Trophoblast cell (in vitro differentiated cells and primary cell): ENCODE measurements at regions not wholly inside any gene's neighbourhood (a gene's known extent, or its start where the extent isn't known, plus 50 kb on each side); places are given as distances from the start of the nearest gene placed in this dataset.

Source experiments
- DNase-seq, 2 donors: peaks; one replicate each; pipeline ENCODE4 v3.0.0-alpha.2; 2016
- H2AFZ ChIP-seq: 2 replicates; pipeline ENCODE4 v1.6.1; 2013; ENCODE audit warnings: low read length, moderate library complexity, mild to moderate bottlenecking; ENCODE audit not compliant: insufficient read depth, poor library complexity
- H2AK5ac ChIP-seq: 2 replicates; pipeline ENCODE4 v1.6.1; 2013; ENCODE audit warnings: mild to moderate bottlenecking, low read length
- H2BK120ac ChIP-seq: 2 replicates; pipeline ENCODE4 v1.6.1; 2013; ENCODE audit warnings: low read length, mild to moderate bottlenecking, moderate library complexity; ENCODE audit not compliant: insufficient read depth, poor library complexity
- H2BK12ac ChIP-seq: 2 replicates; pipeline ENCODE4 v1.6.1; 2013; ENCODE audit warnings: mild to moderate bottlenecking, low read length, moderate library complexity
- H2BK5ac ChIP-seq: 2 replicates; pipeline ENCODE4 v1.6.1; 2013; ENCODE audit warnings: low read length, low read depth, moderate library complexity, mild to moderate bottlenecking; ENCODE audit not compliant: poor library complexity
- H3K14ac ChIP-seq: 2 replicates; pipeline ENCODE4 v1.6.1; 2013; ENCODE audit warnings: mild to moderate bottlenecking, low read length
- H3K18ac ChIP-seq: 2 replicates; pipeline ENCODE4 v1.6.1; 2013; ENCODE audit warnings: mild to moderate bottlenecking, low read length
- H3K23ac ChIP-seq: 2 replicates; pipeline ENCODE4 v1.6.1; 2013; ENCODE audit warnings: low read length
- H3K27ac ChIP-seq: 2 replicates; pipeline ENCODE4 v1.5.1; 2013; ENCODE audit warnings: low read depth, mild to moderate bottlenecking, inconsistent platforms, low read length, moderate library complexity
- H3K27me3 ChIP-seq: 2 replicates; pipeline ENCODE4 v1.6.1; 2013; ENCODE audit warnings: inconsistent platforms, mild to moderate bottlenecking, low read length, moderate library complexity; ENCODE audit not compliant: insufficient read depth
- H3K36me3 ChIP-seq, 2 experiments: 1 replicate in 1 of 2; 2 replicates in 1 of 2; pipeline ENCODE4 v1.6.1; 2013; ENCODE audit warnings: low read length in 2 of 2, mild to moderate bottlenecking in 2 of 2, moderate library complexity in 1 of 2; ENCODE audit not compliant: insufficient read depth in 2 of 2, control insufficient read depth in 1 of 2
- H3K4ac ChIP-seq: 2 replicates; pipeline ENCODE4 v1.6.1; 2013; ENCODE audit warnings: low read depth, mild to moderate bottlenecking, low read length, moderate library complexity
- H3K4me1 ChIP-seq, 2 experiments: 1 replicate in 1 of 2; 2 replicates in 1 of 2; pipeline ENCODE4 v1.6.1; 2013; ENCODE audit warnings: low read length in 2 of 2, mild to moderate bottlenecking in 2 of 2, moderate library complexity in 1 of 2; ENCODE audit not compliant: insufficient read depth in 2 of 2, control insufficient read depth in 1 of 2
- H3K4me2 ChIP-seq: 2 replicates; pipeline ENCODE4 v1.6.1; 2013; ENCODE audit warnings: inconsistent platforms, mild to moderate bottlenecking, low read length, moderate library complexity
- H3K4me3 ChIP-seq: 2 replicates; pipeline ENCODE4 v1.5.1; 2013; ENCODE audit warnings: mild to moderate bottlenecking, low read depth, low read length, inconsistent platforms
- H3K79me1 ChIP-seq: one replicate; pipeline ENCODE4 v1.6.1; 2013; ENCODE audit warnings: low read length
- H3K79me2 ChIP-seq: 2 replicates; pipeline ENCODE4 v1.6.1; 2013; ENCODE audit warnings: low read length, mild to moderate bottlenecking; ENCODE audit not compliant: control insufficient read depth, insufficient read depth, poor library complexity
- H3K9ac ChIP-seq: 2 replicates; pipeline ENCODE4 v1.6.1; 2013; ENCODE audit warnings: mild to moderate bottlenecking, low read length
- H3K9me3 ChIP-seq: 2 replicates; pipeline ENCODE4 v1.6.1; 2013; ENCODE audit warnings: low read depth, mild to moderate bottlenecking, control low read depth, inconsistent platforms, low read length; ENCODE audit not compliant: insufficient read depth
- H4K12ac ChIP-seq: 2 replicates; pipeline ENCODE4 v1.6.1; 2013; ENCODE audit warnings: low read depth, mild to moderate bottlenecking, low read length, moderate library complexity
- H4K8ac ChIP-seq: 2 replicates; pipeline ENCODE4 v1.6.1; 2013; ENCODE audit warnings: low read depth, mild to moderate bottlenecking, low read length, moderate library complexity
- H4K91ac ChIP-seq: one replicate; pipeline ENCODE4 v1.6.1; 2013; ENCODE audit warnings: low read depth, mild to moderate bottlenecking, low read length, moderate library complexity
- WGBS: extraction: QIAGEN DNeasy Blood & Tissue Kit; methylation state at CpG from one replicate; pipeline ENCODE4 v1.1.7; 2013; ENCODE audit warnings: missing lambda C conversion rate; ENCODE audit not compliant: insufficient read length, insufficient coverage; ENCODE audit errors: extremely low coverage; 5-methylcytosine and 5-hydroxymethylcytosine counted together

- Histone ChIP-seq H3K18ac (no peak overlapping the region), H3K27ac (no peak overlapping the region), H3K23ac (no peak overlapping the region), H4K8ac (no peak overlapping the region), H3K4me1 (no peaks in the 10 kb centered on the region), H2AK5ac (no peak overlapping the region), H3K79me1 (no peaks in the 10 kb centered on the region), H3K4ac (no peak overlapping the region), H3K27me3 (no peaks in the 10 kb centered on the region), H3K9me3 (no peaks in the 10 kb centered on the region), H3K4me3 (no peak overlapping the region), H3K79me2 (no peaks in the 10 kb centered on the region), H4K12ac (no peak overlapping the region), H3K14ac (no peak overlapping the region), H2AFZ (no peak overlapping the region), H3K9ac (no peak overlapping the region), H3K36me3 (no peaks in the 10 kb centered on the region), H3K4me2 (no peak overlapping the region), H2BK12ac (no peak overlapping the region), H2BK120ac (no peak overlapping the region), H2BK5ac (no peak overlapping the region), H4K91ac (no peak overlapping the region)
- no CpG with 5 or more reads among the region's 2 CpGs for WGBS
- no peak for DNase-seq
Observed at GRCh38 chr3:98982351-98982750, 80.9 kb upstream of the DCBLD2 start.

DNA sequence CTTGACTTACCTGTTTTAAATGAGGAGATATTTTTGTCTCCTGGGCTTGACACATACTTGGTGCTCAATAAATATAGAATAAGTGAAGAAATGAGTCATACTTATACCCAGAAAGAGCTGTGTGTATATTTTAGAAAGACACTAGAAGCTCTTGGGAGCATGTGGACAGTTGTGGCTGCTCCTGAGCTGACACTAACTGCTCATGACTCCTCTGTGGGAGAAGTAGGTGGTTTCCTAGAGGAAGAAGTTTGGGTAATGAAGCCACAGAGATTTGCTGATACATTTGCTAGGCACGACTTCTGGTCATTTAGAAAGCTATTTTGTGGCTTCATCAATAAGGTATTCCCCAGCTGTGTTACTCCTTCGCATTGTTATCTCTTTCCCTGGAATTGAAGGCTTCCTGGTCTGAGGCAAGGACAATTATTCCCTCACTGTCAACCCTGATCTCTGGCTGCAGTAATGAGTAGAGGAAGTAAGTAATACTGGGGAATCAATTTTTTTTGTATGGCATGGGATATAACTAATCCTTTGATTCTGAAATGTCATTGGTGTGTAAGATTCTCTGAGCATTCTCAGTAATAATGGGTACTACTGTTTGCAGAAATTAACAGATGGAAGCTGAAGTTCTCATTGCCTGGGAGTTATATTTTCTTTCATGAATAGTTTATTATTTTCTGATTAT is 79.6 kb upstream of the DCBLD2 start:
- WGBS = no CpG with 5 or more reads among the region's 2 CpGs
- no peaks in the 10 kb centered on the region for H3K9me3 ChIP-seq
- H4K12ac ChIP-seq = no peak overlapping the region
- H2AK5ac ChIP-seq = no peak overlapping the region
- H3K27ac ChIP-seq = no peak overlapping the region
- no peak overlapping the region for H4K91ac ChIP-seq
- H3K79me1 ChIP-seq = no peaks in the 10 kb centered on the region
- no peak overlapping the region for H2BK120ac ChIP-seq
- H3K4me3 ChIP-seq = no peak overlapping the region
- H3K4me2 ChIP-seq = no peak overlapping the region
- H3K36me3 ChIP-seq = no peaks in the 10 kb centered on the region
- H3K9ac ChIP-seq = no peak overlapping the region
- no peak overlapping the region for H3K14ac ChIP-seq
- no peaks in the 10 kb centered on the region for H3K27me3 ChIP-seq
- no peak overlapping the region for H3K18ac ChIP-seq
- H4K8ac ChIP-seq = no peak overlapping the region
- H3K23ac ChIP-seq = no peak overlapping the region
- H3K4ac ChIP-seq = no peak overlapping the region
- peak in 1 of 2 donors; percentile 4 for DNase-seq
- no peak overlapping the region for H2BK12ac ChIP-seq
- H3K4me1 ChIP-seq = no peaks in the 10 kb centered on the region
- H2AFZ ChIP-seq = no peak overlapping the region
- no peak overlapping the region for H2BK5ac ChIP-seq
- H3K79me2 ChIP-seq = no peaks in the 10 kb centered on the region

GRCh38 chr3:98979296-98979695 is 77.8 kb upstream of the DCBLD2 start:
- H2BK5ac ChIP-seq = no peak overlapping the region
- H4K12ac ChIP-seq = no peak overlapping the region
- no peaks in the 10 kb centered on the region for H3K27me3 ChIP-seq
- DNase-seq = no peak
- H2AFZ ChIP-seq = no peak overlapping the region
- no CpG with 5 or more reads among the region's 1 CpG for WGBS
- H3K9ac ChIP-seq = no peak overlapping the region
- H3K14ac ChIP-seq = no peak overlapping the region
- H4K8ac ChIP-seq = no peak overlapping the region
- no peaks in the 10 kb centered on the region for H3K79me1 ChIP-seq
- H3K27ac ChIP-seq = no peak overlapping the region
- H3K36me3 ChIP-seq = no peaks in the 10 kb centered on the region
- no peak overlapping the region for H2BK120ac ChIP-seq
- no peak overlapping the region for H3K4ac ChIP-seq
- H3K79me2 ChIP-seq = no peaks in the 10 kb centered on the region
- H3K4me3 ChIP-seq = no peak overlapping the region
- no peak overlapping the region for H3K4me2 ChIP-seq
- H3K4me1 ChIP-seq = no peaks in the 10 kb centered on the region
- H3K23ac ChIP-seq = no peak overlapping the region
- no peak overlapping the region for H4K91ac ChIP-seq
- H3K9me3 ChIP-seq = no peaks in the 10 kb centered on the region
- no peak overlapping the region for H2BK12ac ChIP-seq
- H2AK5ac ChIP-seq = no peak overlapping the region
- no peak overlapping the region for H3K18ac ChIP-seq

DNA sequence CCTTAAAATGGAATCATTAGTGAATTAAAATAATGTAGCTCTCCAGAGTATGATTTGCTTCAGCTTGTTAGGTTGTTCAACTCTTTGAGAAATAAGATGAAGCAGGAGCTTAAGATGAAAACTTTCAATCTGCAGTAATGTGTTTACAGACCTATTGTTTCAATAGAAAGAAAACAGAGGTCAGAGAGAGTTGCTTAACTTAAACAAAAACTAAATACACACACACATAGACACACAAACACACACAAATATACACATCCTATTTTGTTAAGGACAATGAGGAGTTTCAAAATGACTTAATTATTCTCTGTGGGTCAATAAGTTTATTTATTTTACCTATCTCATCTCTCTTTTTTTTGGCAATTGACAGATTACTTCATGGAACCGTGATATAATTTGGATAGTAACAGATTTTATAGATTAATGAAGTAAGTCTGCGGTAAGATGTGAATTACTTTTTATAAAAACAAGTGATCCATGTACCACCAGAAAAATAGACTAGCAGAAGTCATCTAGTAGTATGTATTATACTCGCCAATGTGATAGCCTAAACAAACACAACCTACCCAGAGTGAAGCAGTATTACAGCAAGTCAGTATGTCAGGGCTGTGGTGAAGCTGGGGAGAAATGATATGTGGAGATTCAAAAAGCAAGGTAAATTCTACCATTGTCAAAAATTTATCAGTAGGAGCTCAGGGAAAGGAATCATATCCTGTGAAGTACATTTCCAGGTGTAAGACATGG is 76.7 kb upstream of the DCBLD2 start:
- Histone ChIP-seq H3K27me3 (no peaks in the 10 kb centered on the region), H3K9me3 (no peaks in the 10 kb centered on the region), H2BK12ac (no peak overlapping the region), H3K9ac (no peak overlapping the region), H4K91ac (no peak overlapping the region), H2AK5ac (no peak overlapping the region), H3K4me1 (no peaks in the 10 kb centered on the region), H3K23ac (no peak overlapping the region), H2BK5ac (no peak overlapping the region), H3K4me2 (no peak overlapping the region), H4K12ac (no peak overlapping the region), H3K4ac (no peak overlapping the region), H2AFZ (no peak overlapping the region), H3K36me3 (no peaks in the 10 kb centered on the region), H2BK120ac (no peak overlapping the region), H4K8ac (no peak overlapping the region), H3K4me3 (no peak overlapping the region), H3K79me2 (no peaks in the 10 kb centered on the region), H3K79me1 (no peaks in the 10 kb centered on the region), H3K27ac (no peak overlapping the region), H3K14ac (no peak overlapping the region), H3K18ac (no peak overlapping the region)
- no peak for DNase-seq
- no CpG with 5 or more reads among the region's 3 CpGs for WGBS
